Left ventricle myocardium inferior (tissue), 1 donor: ENCODE measurements at regions not wholly inside any gene's neighbourhood (a gene's known extent, or its start where the extent isn't known, plus 50 kb on each side); places are given as distances from the start of the nearest gene placed in this dataset.
"Not testable (repeated sequence)": the region's sequence is repeated elsewhere in the genome, so short reads cannot be mapped to it uniquely, and the experiment has no call there.

Experiments
- DNase-seq: peaks from one replicate; pipeline ENCODE4 v3.0.0-alpha.2; 2020
- H3K27ac ChIP-seq: fragments of 200-600 bp; replicated peaks from 2 replicates; pipeline ENCODE4 v1.8.0; 2021
- H3K27me3 ChIP-seq: fragments of 200-600 bp; 2 replicates; pipeline ENCODE4 v1.8.0; 2021; ENCODE audit warnings: low read depth
- H3K36me3 ChIP-seq: fragments of 200-600 bp; 2 replicates; pipeline ENCODE4 v1.8.0; 2021
- H3K4me1 ChIP-seq: fragments of 200-600 bp; 2 replicates; pipeline ENCODE4 v1.8.0; 2021
- H3K4me3 ChIP-seq: fragments of 200-600 bp; 2 replicates; pipeline ENCODE4 v1.8.0; 2021; ENCODE audit warnings: mild to moderate bottlenecking, moderate library complexity
- H3K9me3 ChIP-seq: fragments of 200-600 bp; replicated peaks from 2 replicates; pipeline ENCODE4 v1.8.0; 2021
- CTCF ChIP-seq: fragments of 200-600 bp; IDR thresholded peaks from 2 replicates; pipeline ENCODE4 v1.8.0; 2021; ENCODE audit warnings: antibody characterized with exemption, mild to moderate bottlenecking, borderline replicate concordance
- intact Hi-C: fragments of 100-400 bp; cut with micrococcal nuclease; formaldehyde crosslinking; loops from one replicate; pipeline ENCODE4 v1.11.0; 2022
- donor health status: DM: no; HTN: yes; CAD: no; lungs with severe emphysema.

GRCh38 chr17:51481370-51481769, 221.0 kb downstream of the UTP18 start:
- peaks cover 22% of the 10 kb centered on the region for H3K27me3 ChIP-seq
- TF ChIP-seq CTCF: no peak
- no peaks in the 10 kb centered on the region for H3K36me3 ChIP-seq
- H3K4me3 ChIP-seq: no peak overlapping the region
- H3K4me1 ChIP-seq: no peaks in the 10 kb centered on the region
- intact Hi-C loops: no loop called here
- H3K9me3 ChIP-seq: peaks cover 24% of the 10 kb centered on the region
- DNase-seq: no peak
- no peak overlapping the region for H3K27ac ChIP-seq

- intact Hi-C loops, H3K36me3 ChIP-seq, H3K4me1 ChIP-seq, DNase-seq, H3K4me3 ChIP-seq, H3K27ac ChIP-seq: not testable (repeated sequence)
- Histone ChIP-seq H3K9me3 (peaks cover 24% of the 10 kb centered on the region), H3K27me3 (peaks cover 22% of the 10 kb centered on the region)
These were observed 221.9 kb downstream of the UTP18 start for GRCh38 chr17:51482248-51482647.

DNA sequence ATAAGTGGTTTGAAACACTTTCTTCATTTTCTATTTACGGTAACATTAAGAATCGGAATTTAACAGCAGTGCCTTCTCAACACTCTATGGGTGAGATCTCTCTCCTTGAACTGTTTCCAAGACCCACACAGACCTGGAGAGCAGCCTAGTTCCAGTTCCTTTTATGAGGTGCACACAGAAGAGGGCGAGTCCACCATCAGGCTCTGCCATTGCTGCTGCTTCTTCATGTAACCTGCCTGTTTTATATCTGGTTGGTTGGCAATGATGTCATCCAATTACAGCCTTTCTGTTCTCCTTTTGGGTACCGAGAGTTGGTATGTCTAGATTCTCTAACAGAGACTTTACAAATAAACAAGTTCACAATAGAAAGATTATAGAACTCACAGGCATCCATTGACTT, 225.7 kb downstream of the UTP18 start:
- intact Hi-C loops: no loop called here
- TF ChIP-seq CTCF: no peak
- no peak for DNase-seq
- peaks cover 17% of the 10 kb centered on the region for H3K9me3 ChIP-seq
- H3K27ac ChIP-seq: no peak overlapping the region
- H3K4me3 ChIP-seq: no peak overlapping the region
- H3K4me1 ChIP-seq: no peaks in the 10 kb centered on the region
- H3K36me3 ChIP-seq: no peaks in the 10 kb centered on the region
- H3K27me3 ChIP-seq: peaks cover 35% of the 10 kb centered on the region

- H3K27me3 ChIP-seq: peaks cover 35% of the 10 kb centered on the region
- H3K27ac ChIP-seq: no peak overlapping the region
- no peaks in the 10 kb centered on the region for H3K4me1 ChIP-seq
- no peak for TF ChIP-seq CTCF
- intact Hi-C loops: no loop called here
- H3K4me3 ChIP-seq: no peak overlapping the region
- no peak for DNase-seq
- H3K36me3 ChIP-seq: no peaks in the 10 kb centered on the region
- peaks cover 8% of the 10 kb centered on the region for H3K9me3 ChIP-seq
These were observed 226.7 kb downstream of the UTP18 start for GRCh38 chr17:51486885-51487520.

DNA sequence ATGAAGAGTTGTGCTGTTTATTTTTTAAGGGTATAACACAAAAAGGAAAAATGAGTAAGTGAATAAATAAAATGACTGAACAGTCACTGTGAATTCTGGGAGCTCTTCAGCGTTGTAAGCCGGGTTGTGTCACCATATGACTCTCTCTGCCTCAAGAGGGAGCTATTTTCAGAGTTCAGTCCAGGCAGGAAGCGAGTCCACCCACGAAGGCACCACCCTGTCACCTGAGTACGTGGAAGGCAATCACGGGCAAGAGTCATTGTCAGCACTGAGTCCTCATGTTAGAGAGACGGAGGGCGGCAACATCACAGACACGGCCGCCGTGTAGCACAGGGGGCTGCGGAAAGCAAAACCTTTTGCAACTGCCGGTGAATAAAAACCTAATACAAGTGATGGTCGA, 227.6 kb downstream of the UTP18 start:
- no peak for DNase-seq
- H3K4me3 ChIP-seq: no peak overlapping the region
- intact Hi-C loops: no loop called here
- no peak overlapping the region for H3K27ac ChIP-seq
- TF ChIP-seq CTCF: no peak
- peaks cover 35% of the 10 kb centered on the region for H3K27me3 ChIP-seq
- no peaks in the 10 kb centered on the region for H3K9me3 ChIP-seq
- no peaks in the 10 kb centered on the region for H3K36me3 ChIP-seq
- H3K4me1 ChIP-seq: no peaks in the 10 kb centered on the region

DNA sequence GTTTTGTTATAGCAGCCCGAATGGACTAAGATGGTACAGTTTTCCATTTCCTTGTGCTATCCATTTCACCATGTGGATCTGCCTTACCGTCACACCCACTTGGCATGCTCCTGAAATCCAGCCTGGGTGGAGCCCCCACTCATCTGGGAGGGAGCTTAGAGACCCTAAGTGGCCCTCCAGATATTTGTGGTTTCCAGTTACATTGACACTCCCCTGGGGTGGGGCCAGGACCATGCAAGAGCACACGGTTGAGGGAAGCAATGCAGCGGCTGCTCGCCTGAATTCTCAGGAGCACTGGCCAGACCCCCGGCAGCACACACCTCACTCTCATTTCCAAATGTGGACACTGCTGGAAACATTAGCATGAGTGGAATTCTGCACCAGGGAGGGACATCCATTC, 231.1 kb downstream of the UTP18 start:
- TF ChIP-seq CTCF: no peak
- no peaks in the 10 kb centered on the region for H3K9me3 ChIP-seq
- no peaks in the 10 kb centered on the region for H3K4me1 ChIP-seq
- H3K4me3 ChIP-seq: no peak overlapping the region
- no peak for DNase-seq
- H3K36me3 ChIP-seq: no peaks in the 10 kb centered on the region
- intact Hi-C loops: no loop called here
- H3K27me3 ChIP-seq: peaks cover 22% of the 10 kb centered on the region
- H3K27ac ChIP-seq: no peak overlapping the region
